HFFc6 (cell line): ENCODE measurements at regions not wholly inside any gene's neighbourhood (a gene's known extent, or its start where the extent isn't known, plus 50 kb on each side); places are given as distances from the start of the nearest gene placed in this dataset.

Experiments
- DNase-seq: peaks from one replicate; pipeline ENCODE4 v3.0.0-alpha.2; 2018
- H3K27ac Mint-ChIP-seq: 2 replicates; pipeline ENCODE4 v1.8.0; 2020; ENCODE audit warnings: mild to moderate bottlenecking, mixed read lengths
- H3K27me3 Mint-ChIP-seq: 2 replicates; pipeline ENCODE4 v1.8.0; 2021; ENCODE audit warnings: mild to moderate bottlenecking, moderate library complexity, mixed read lengths; ENCODE audit not compliant: insufficient read depth
- H3K36me3 Mint-ChIP-seq: 2 replicates; pipeline ENCODE4 v1.8.0; 2021; ENCODE audit warnings: low read depth, mixed read lengths
- H3K4me1 Mint-ChIP-seq: 2 replicates; pipeline ENCODE4 v1.8.0; 2020; ENCODE audit warnings: low read depth, mixed read lengths
- H3K4me3 Mint-ChIP-seq: 2 replicates; pipeline ENCODE4 v1.8.0; 2020; ENCODE audit warnings: mild to moderate bottlenecking, moderate library complexity, mixed read lengths
- H3K9me3 Mint-ChIP-seq: 2 replicates; pipeline ENCODE4 v1.8.0; 2020; ENCODE audit warnings: mild to moderate bottlenecking, mixed read lengths
- CTCF ChIP-seq: fragments of 200-600 bp; sonication (generic); IDR thresholded peaks from 2 replicates; pipeline ENCODE4 v1.5.0; 2021; ENCODE audit warnings: antibody characterized with exemption, mild to moderate bottlenecking

- H3K27me3 Mint-ChIP-seq: peaks cover 4% of the 10 kb centered on the region
- peak overlapping the region; percentile 31 for H3K27ac Mint-ChIP-seq
- H3K4me1 Mint-ChIP-seq: peaks cover 48% of the 10 kb centered on the region
These were observed 207.1 kb upstream of the VLDLR start for GRCh38 chr9:2414465-2414864.

GRCh38 chr9:2415326-2415725, 206.3 kb upstream of the VLDLR start:
- no peak for TF ChIP-seq CTCF
- Mint-ChIP-seq H3K27ac (no peak overlapping the region), H3K27me3 (peaks cover 4% of the 10 kb centered on the region), H3K36me3 (no peaks in the 10 kb centered on the region), H3K9me3 (no peaks in the 10 kb centered on the region), H3K4me3 (no peak overlapping the region), H3K4me1 (peaks cover 48% of the 10 kb centered on the region)
- no peak for DNase-seq

More at GRCh38 chr9:2414465-2414864, 207.1 kb upstream of the VLDLR start:
- Mint-ChIP-seq H3K36me3 (no peaks in the 10 kb centered on the region), H3K4me3 (peak overlapping the region; percentile 4; the same call in 1 of the 2 replicates), H3K9me3 (no peaks in the 10 kb centered on the region)
- DNase-seq: no peak
- no peak for TF ChIP-seq CTCF

GRCh38 chr9:2417730-2418129, 203.9 kb upstream of the VLDLR start:
- no peaks in the 10 kb centered on the region for H3K9me3 Mint-ChIP-seq
- TF ChIP-seq CTCF: no peak
- peaks cover 31% of the 10 kb centered on the region for H3K4me1 Mint-ChIP-seq
- peaks cover 4% of the 10 kb centered on the region; the same call in 1 of the 2 replicates for H3K27me3 Mint-ChIP-seq
- no peaks in the 10 kb centered on the region for H3K36me3 Mint-ChIP-seq
- no peak for DNase-seq
- H3K27ac Mint-ChIP-seq: no peak overlapping the region
- no peak overlapping the region for H3K4me3 Mint-ChIP-seq

GRCh38 chr9:2418619-2419018, 203.0 kb upstream of the VLDLR start:
- no peaks in the 10 kb centered on the region for H3K36me3 Mint-ChIP-seq
- peaks cover 22% of the 10 kb centered on the region for H3K4me1 Mint-ChIP-seq
- H3K4me3 Mint-ChIP-seq: no peak overlapping the region
- DNase-seq: no peak
- no peak for TF ChIP-seq CTCF
- H3K27me3 Mint-ChIP-seq: peaks cover 4% of the 10 kb centered on the region; the same call in 1 of the 2 replicates
- H3K9me3 Mint-ChIP-seq: no peaks in the 10 kb centered on the region
- H3K27ac Mint-ChIP-seq: no peak overlapping the region

- H3K4me1 Mint-ChIP-seq: peaks cover 15% of the 10 kb centered on the region
- TF ChIP-seq CTCF: no peak
- no peaks in the 10 kb centered on the region for H3K36me3 Mint-ChIP-seq
- H3K27me3 Mint-ChIP-seq: peaks cover 4% of the 10 kb centered on the region; the same call in 1 of the 2 replicates
- DNase-seq: no peak
- H3K27ac Mint-ChIP-seq: no peak overlapping the region
- H3K9me3 Mint-ChIP-seq: no peaks in the 10 kb centered on the region
- no peak overlapping the region for H3K4me3 Mint-ChIP-seq
These were observed 202.2 kb upstream of the VLDLR start for GRCh38 chr9:2419347-2419746.

GRCh38 chr9:2420543-2420942, 201.0 kb upstream of the VLDLR start:
- peaks cover 8% of the 10 kb centered on the region; the same call in 1 of the 2 replicates for H3K4me1 Mint-ChIP-seq
- no peaks in the 10 kb centered on the region for H3K9me3 Mint-ChIP-seq
- no peak for TF ChIP-seq CTCF
- H3K4me3 Mint-ChIP-seq: no peak overlapping the region
- no peak for DNase-seq
- H3K27me3 Mint-ChIP-seq: peaks cover 4% of the 10 kb centered on the region; the same call in 1 of the 2 replicates
- H3K36me3 Mint-ChIP-seq: no peaks in the 10 kb centered on the region
- no peak overlapping the region for H3K27ac Mint-ChIP-seq
